ENCODE measurements at regions not wholly inside any gene's neighbourhood (a gene's known extent, or its start where the extent isn't known, plus 50 kb on each side); places are given as distances from the start of the nearest gene placed in this dataset.
"Not testable (repeated sequence)": the region's sequence is repeated elsewhere in the genome, so short reads cannot be mapped to it uniquely, and the experiment has no call there.

DNA sequence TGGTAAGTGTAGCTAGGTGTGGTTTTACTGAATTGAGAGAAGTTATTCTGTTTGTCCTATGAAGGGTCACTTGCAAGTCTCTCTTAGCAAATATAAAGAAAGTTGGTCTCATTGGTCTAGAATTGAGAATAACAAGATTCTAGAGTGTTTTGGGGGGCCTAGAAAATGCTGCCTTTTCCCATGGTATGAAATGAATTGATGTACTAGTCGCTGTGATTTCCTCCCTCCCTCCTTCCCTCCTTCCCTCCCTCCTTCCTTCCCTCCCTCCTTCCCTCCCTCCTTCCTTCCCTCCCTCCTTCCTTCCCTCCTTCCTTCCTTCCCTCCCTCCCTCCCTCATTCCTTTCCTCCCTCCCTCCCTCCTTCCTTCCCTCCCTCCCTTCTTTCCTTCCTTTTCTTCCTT is 166.7 kb upstream of the RGS6 start:
- WGBS, 2 donors: 54 to 76% methylated on average over 1 of the region's 1 CpG
- no peak overlapping the region for H3K4me3 ChIP-seq
- no peaks in the 10 kb centered on the region for H3K27me3 ChIP-seq
- H3K36me3 ChIP-seq: no peaks in the 10 kb centered on the region
- H3K27ac ChIP-seq: no peak overlapping the region
- TF ChIP-seq, protein P1, sequence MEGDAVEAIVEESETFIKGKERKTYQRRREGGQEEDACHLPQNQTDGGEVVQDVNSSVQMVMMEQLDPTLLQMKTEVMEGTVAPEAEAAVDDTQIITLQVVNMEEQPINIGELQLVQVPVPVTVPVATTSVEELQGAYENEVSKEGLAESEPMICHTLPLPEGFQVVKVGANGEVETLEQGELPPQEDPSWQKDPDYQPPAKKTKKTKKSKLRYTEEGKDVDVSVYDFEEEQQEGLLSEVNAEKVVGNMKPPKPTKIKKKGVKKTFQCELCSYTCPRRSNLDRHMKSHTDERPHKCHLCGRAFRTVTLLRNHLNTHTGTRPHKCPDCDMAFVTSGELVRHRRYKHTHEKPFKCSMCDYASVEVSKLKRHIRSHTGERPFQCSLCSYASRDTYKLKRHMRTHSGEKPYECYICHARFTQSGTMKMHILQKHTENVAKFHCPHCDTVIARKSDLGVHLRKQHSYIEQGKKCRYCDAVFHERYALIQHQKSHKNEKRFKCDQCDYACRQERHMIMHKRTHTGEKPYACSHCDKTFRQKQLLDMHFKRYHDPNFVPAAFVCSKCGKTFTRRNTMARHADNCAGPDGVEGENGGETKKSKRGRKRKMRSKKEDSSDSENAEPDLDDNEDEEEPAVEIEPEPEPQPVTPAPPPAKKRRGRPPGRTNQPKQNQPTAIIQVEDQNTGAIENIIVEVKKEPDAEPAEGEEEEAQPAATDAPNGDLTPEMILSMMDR (IDR thresholded peaks at IDR 0.05): no peak
- TF ChIP-seq POLR2A (IDR thresholded peaks at IDR 0.05) (no peak), EP300 (IDR thresholded peaks at IDR 0.05) (no peak)
- H3K4me1 ChIP-seq: peaks cover 0 to 9% (median 0%) of the 10 kb centered on the region in 4 donors
- no peaks in the 10 kb centered on the region for H3K9me3 ChIP-seq
- intact Hi-C loops (cut with DNase I): no loop called here
- DNase-seq: no peak

DNA sequence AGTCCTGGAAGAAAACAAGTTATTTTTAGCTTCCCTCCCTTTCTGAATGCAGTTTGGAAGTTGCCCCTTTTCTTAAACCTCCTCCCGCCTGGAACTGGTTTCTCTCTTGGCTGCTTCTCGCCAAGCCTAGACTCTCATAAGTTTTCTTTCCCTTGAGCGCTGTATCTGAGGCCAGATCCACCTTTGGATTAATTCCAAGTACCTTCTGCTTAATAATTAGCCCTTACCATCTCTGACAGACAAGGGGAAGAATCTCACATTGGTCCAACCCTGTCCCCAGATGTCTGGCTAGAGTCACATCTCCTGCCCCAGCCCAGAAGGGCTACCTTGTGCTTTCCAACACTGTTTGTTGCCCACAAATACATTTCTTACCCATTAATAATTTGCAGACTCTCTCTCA is 161.8 kb upstream of the RGS6 start:
- intact Hi-C loops (cut with DNase I): no loop called here
- DNase-seq: no peak
- Histone ChIP-seq H3K36me3 (no peaks in the 10 kb centered on the region), H3K27me3 (no peaks in the 10 kb centered on the region), H3K4me1 (no peaks in the 10 kb centered on the region), H3K27ac (no peak overlapping the region), H3K9me3 (no peaks in the 10 kb centered on the region), H3K4me3 (no peak overlapping the region)
- TF ChIP-seq EP300 (IDR thresholded peaks at IDR 0.05): no peak
- no peak for TF ChIP-seq POLR2AphosphoS5 (IDR thresholded peaks at IDR 0.05)
- TF ChIP-seq POLR2A (IDR thresholded peaks at IDR 0.05): no peak
- TF ChIP-seq, protein P1 (IDR thresholded peaks at IDR 0.05): no peak
- WGBS, 2 donors: 89 to 93% methylated on average over 3 of the region's 3 CpGs

DNA sequence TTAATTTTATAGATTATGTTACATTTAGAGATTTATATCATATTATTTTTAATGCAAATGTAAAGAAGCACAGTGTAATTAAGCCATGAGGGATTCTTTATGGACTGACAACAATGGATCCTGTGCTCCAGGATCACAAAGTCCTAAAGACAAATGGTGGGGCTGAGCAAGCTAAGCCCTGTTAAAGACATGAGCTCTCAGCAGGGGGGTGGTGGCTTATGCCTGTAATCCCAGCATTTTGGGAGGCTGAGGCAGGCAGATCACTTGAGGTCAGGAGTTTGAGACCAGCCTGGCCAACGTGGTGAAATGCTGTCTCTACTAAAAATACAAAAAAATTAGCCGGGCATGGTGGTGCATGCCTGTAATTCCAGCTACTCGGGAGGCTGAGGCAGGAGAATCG is 160.8 kb upstream of the RGS6 start:
- intact Hi-C loops (cut with DNase I); H3K9me3 ChIP-seq; DNase-seq; H3K36me3 ChIP-seq; H3K4me3 ChIP-seq; H3K27me3 ChIP-seq; H3K27ac ChIP-seq; H3K4me1 ChIP-seq: not testable (repeated sequence)
- WGBS, 2 donors: 87 to 91% methylated on average over 4 of the region's 4 CpGs

DNA sequence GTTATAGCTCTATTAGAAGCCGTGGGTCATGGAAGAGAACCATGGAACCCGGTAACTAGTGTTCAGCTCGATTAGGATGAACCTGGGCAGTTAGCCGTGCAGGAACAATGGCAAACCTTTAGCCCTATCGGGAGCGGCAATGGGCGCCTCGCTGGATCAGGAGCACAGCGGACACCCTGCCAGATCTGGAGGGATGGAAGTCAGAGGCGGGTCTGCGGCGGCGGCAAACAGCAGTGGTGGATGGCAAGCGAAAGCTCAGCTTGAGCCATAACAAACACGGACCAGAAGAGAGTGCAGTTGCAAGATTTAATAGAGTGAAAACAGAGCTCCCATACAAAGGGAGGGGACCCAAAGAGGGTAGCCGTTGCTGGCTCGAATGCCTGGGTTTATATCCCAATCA is 160.2 kb upstream of the RGS6 start:
- H3K27me3 ChIP-seq; H3K27ac ChIP-seq; H3K9me3 ChIP-seq; H3K4me1 ChIP-seq; H3K36me3 ChIP-seq; DNase-seq; H3K4me3 ChIP-seq; intact Hi-C loops (cut with DNase I): not testable (repeated sequence)
- 90 to 95% methylated on average over 17 of the region's 17 CpGs for WGBS, 2 donors

DNA sequence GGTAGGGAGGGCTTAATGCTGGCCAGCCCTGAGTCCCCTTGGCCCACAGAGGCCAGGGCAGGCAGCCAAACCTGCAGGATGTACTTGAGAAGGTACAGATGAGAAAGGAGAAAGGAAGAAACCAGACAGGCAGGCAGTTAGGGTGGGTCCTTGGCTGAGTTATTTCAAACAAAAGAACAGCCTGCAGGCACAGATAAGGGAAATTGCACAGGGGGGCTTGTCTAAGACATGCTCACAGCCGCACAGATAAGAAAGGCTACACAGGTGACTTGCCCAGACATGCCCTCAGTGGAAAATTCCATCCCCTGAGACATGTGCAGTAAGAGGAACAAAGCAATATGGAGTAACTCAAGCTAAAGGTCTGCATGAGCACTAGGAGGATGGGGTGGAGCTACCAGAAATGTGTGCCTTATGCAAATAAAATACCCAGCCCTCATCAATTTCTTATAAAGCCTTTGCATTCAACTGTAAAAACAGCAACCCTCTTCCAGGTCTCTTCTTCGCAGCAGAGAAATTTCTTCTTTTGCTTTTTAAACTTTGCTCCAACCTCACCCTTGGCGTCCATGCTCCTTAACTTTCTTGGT is 158.2 kb upstream of the RGS6 start:
- no peaks in the 10 kb centered on the region for H3K4me1 ChIP-seq
- no peak for DNase-seq

More for the DNA sequence above, 158.2 kb upstream of the RGS6 start:
- Histone ChIP-seq H3K4me3 (no peak overlapping the region), H3K36me3 (no peaks in the 10 kb centered on the region), H3K9me3 (no peaks in the 10 kb centered on the region), H3K27ac (no peak overlapping the region), H3K27me3 (no peaks in the 10 kb centered on the region)
- TF ChIP-seq, protein P1 (IDR thresholded peaks at IDR 0.05): no peak
- TF ChIP-seq EP300 (IDR thresholded peaks at IDR 0.05) (no peak), POLR2AphosphoS5 (IDR thresholded peaks at IDR 0.05) (no peak)
- 77 to 89% methylated on average over 3 of the region's 3 CpGs for WGBS, 2 donors
- intact Hi-C loops (cut with DNase I): no loop called here

All from sigmoid colon (tissue), 6 donors.